HFF-Myc (cell line): ENCODE measurements at regions not wholly inside any gene's neighbourhood (a gene's known extent, or its start where the extent isn't known, plus 50 kb on each side); places are given as distances from the start of the nearest gene placed in this dataset.

Source experiments
- DNase-seq: peaks from one replicate; pipeline ENCODE4 v3.0.0-alpha.2; 2011; ENCODE audit warnings: low read depth; ENCODE audit errors: extremely low read depth
- H3K4me3 ChIP-seq: replicated peaks from 2 replicates; pipeline ENCODE4 v1.5.1; 2011; ENCODE audit warnings: low read depth, mild to moderate bottlenecking, control low read depth, low read length
- CTCF ChIP-seq: IDR thresholded peaks from 2 replicates; pipeline ENCODE4 v1.5.1; 2012; ENCODE audit warnings: mild to moderate bottlenecking, low read depth, low read length, control low read depth; ENCODE audit errors: missing control alignments

DNA sequence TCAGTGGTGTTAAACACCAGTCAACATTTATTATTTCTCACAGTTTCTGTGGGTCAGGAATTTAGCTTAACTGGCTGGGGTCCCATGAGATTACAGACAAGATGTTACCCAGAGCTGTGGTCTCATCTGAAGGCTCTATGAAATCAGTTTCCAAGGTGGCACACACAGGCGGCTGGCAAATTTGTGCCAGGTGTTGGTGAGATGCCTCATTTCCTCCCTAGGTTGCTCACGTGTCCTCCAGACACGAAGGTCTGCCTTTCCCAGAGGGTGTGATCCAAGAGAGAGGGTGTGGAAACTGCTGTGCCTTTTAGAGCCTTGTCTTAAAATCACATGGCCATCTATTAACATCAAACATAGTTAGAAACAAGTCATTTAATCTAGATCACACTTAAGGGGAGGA, 209.0 kb downstream of the JCAD start:
- no peak for DNase-seq

DNA sequence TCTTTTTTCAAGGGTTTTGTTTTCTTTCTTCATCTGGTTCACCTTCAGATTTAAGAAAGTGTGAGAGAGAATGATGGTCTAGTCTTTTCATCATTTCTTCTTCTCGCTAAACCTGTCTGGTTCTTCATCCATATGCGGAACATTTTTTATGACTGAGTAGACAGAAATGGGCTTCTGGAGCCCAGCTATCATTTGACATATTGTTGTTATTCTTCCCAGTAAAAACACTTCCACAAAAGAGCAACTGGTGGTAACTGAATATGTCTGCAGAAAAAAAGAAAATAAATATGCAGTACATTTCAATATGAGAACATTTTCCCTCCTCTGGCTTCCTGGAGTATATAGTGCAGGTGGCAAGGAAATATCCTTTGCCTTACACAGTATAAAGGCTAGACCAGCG, 209.5 kb downstream of the JCAD start:
- TF ChIP-seq CTCF: no peak
- no peak for DNase-seq
- no peak overlapping the region for H3K4me3 ChIP-seq

More for the DNA sequence above, 209.0 kb downstream of the JCAD start:
- TF ChIP-seq CTCF: no peak
- H3K4me3 ChIP-seq: no peak overlapping the region

DNA sequence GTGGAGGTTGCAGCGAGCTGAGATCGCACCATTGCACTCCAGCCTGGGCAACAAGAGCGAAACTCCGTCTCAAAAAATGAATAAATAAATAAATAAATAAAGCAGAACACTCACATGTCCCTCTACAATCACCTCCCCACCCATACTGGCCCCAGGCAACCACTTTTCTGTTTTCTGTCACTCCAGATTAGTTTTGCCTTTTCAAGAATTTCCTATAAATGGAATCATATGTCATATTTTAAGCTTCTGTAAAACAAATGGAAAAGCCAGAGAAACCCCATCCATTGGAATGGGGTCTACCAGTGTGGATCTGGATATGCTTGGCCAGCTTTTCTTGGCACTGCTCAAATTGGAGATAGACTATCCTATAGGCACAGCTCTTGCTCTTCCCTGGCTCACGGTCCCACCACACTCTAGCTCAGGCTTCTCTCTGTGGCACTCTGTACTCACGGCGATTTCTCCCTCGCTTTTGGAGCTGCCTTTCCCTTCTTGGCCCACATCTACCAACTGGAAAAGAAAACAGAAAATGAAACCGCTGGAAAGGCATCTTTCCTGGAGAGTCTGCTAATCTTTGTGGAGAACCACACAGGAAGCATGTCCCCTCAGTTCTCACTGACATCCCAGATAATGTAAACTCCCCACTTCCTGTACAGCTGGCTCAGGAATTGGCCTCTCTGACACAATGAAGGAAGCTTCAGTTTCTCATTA, 210.1 kb downstream of the JCAD start:
- peak overlapping the region; percentile 32 for H3K4me3 ChIP-seq
- peak; percentile 70 for DNase-seq
- TF ChIP-seq CTCF: no peak

DNA sequence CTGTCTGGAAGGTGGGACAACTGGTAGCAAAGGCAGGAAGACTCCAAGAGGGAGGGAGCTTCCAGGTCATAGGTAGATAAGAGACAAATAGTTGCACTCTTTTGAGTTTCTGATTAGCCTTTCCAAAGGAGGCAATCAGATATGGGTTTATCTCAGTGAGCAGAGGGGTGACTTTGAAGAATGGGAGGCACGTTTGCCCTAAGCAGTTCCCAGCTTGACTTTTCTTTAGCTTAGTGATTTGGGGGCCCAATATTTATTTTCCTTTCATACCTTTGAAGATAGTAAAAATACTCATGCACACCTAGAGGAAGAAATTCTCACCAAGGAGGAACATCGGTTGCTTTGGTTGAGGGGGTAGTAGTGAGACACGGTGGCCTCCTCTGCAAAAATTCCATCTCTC, 212.1 kb upstream of the SVIL start:
- no peak overlapping the region for H3K4me3 ChIP-seq
- no peak for TF ChIP-seq CTCF
- DNase-seq: no peak

- DNase-seq: no peak
- no peak for TF ChIP-seq CTCF
- no peak overlapping the region for H3K4me3 ChIP-seq
Observed at GRCh38 chr10:29845166-29845565, 210.4 kb upstream of the SVIL start.

GRCh38 chr10:29843143-29843542, 208.4 kb upstream of the SVIL start:
- no peak for DNase-seq
- H3K4me3 ChIP-seq: no peak overlapping the region
- TF ChIP-seq CTCF: no peak
